ENCODE measurements at regions not wholly inside any gene's neighbourhood (a gene's known extent, or its start where the extent isn't known, plus 50 kb on each side); places are given as distances from the start of the nearest gene placed in this dataset.

GRCh38 chr11:28763151-28763550 is 655.0 kb downstream of the METTL15 start:
- H3K27me3 ChIP-seq (ENCODE audit: control insufficient read depth, insufficient read depth, low read length): no peaks in the 10 kb centered on the region
- peaks cover 16% of the 10 kb centered on the region for H3K4me1 ChIP-seq (ENCODE audit: control insufficient read depth, insufficient read depth, low read length)
- H3K27ac ChIP-seq (ENCODE audit: low read depth, low read length): no peak overlapping the region
- no peaks in the 10 kb centered on the region for H3K9me3 ChIP-seq (ENCODE audit: control insufficient read depth, insufficient read depth, low read length)
- H3K4me3 ChIP-seq (ENCODE audit: low read depth, low read length): no peak overlapping the region
- no peaks in the 10 kb centered on the region for H3K36me3 ChIP-seq (ENCODE audit: control insufficient read depth, insufficient read depth, low read length)
- no peak overlapping the region for H3K9ac ChIP-seq (ENCODE audit: low read depth, low read length)

GRCh38 chr11:28760676-28761390 is 652.6 kb downstream of the METTL15 start:
- H3K4me3 ChIP-seq (ENCODE audit: low read depth, low read length): no peak overlapping the region
- no peak overlapping the region for H3K27ac ChIP-seq (ENCODE audit: low read depth, low read length)
- no peaks in the 10 kb centered on the region for H3K27me3 ChIP-seq (ENCODE audit: control insufficient read depth, insufficient read depth, low read length)
- no peaks in the 10 kb centered on the region for H3K9me3 ChIP-seq (ENCODE audit: control insufficient read depth, insufficient read depth, low read length)
- H3K36me3 ChIP-seq (ENCODE audit: control insufficient read depth, insufficient read depth, low read length): no peaks in the 10 kb centered on the region
- peaks cover 16% of the 10 kb centered on the region for H3K4me1 ChIP-seq (ENCODE audit: control insufficient read depth, insufficient read depth, low read length)
- H3K9ac ChIP-seq (ENCODE audit: low read depth, low read length): no peak overlapping the region

- Histone ChIP-seq H3K4me3 (ENCODE audit: low read depth, low read length) (no peak overlapping the region), H3K36me3 (ENCODE audit: control insufficient read depth, insufficient read depth, low read length) (no peaks in the 10 kb centered on the region), H3K9ac (ENCODE audit: low read depth, low read length) (no peak overlapping the region), H3K27ac (ENCODE audit: low read depth, low read length) (no peak overlapping the region), H3K9me3 (ENCODE audit: control insufficient read depth, insufficient read depth, low read length) (no peaks in the 10 kb centered on the region), H3K27me3 (ENCODE audit: control insufficient read depth, insufficient read depth, low read length) (no peaks in the 10 kb centered on the region), H3K4me1 (ENCODE audit: control insufficient read depth, insufficient read depth, low read length) (peaks cover 16% of the 10 kb centered on the region)
Measured at GRCh38 chr11:28759311-28759710, 651.1 kb downstream of the METTL15 start.

GRCh38 chr11:28757725-28758515 is 649.7 kb downstream of the METTL15 start:
- Histone ChIP-seq H3K27ac (ENCODE audit: low read depth, low read length) (no peak overlapping the region), H3K4me3 (ENCODE audit: low read depth, low read length) (no peak overlapping the region), H3K4me1 (ENCODE audit: control insufficient read depth, insufficient read depth, low read length) (peaks cover 19% of the 10 kb centered on the region), H3K9ac (ENCODE audit: low read depth, low read length) (no peak overlapping the region), H3K9me3 (ENCODE audit: control insufficient read depth, insufficient read depth, low read length) (no peaks in the 10 kb centered on the region), H3K27me3 (ENCODE audit: control insufficient read depth, insufficient read depth, low read length) (no peaks in the 10 kb centered on the region), H3K36me3 (ENCODE audit: control insufficient read depth, insufficient read depth, low read length) (no peaks in the 10 kb centered on the region)

GRCh38 chr11:28756977-28757376 is 648.8 kb downstream of the METTL15 start:
- no peak overlapping the region for H3K4me3 ChIP-seq (ENCODE audit: low read depth, low read length)
- H3K9me3 ChIP-seq (ENCODE audit: control insufficient read depth, insufficient read depth, low read length): no peaks in the 10 kb centered on the region
- H3K4me1 ChIP-seq (ENCODE audit: control insufficient read depth, insufficient read depth, low read length): peaks cover 23% of the 10 kb centered on the region
- no peak overlapping the region for H3K9ac ChIP-seq (ENCODE audit: low read depth, low read length)
- no peaks in the 10 kb centered on the region for H3K27me3 ChIP-seq (ENCODE audit: control insufficient read depth, insufficient read depth, low read length)
- no peak overlapping the region for H3K27ac ChIP-seq (ENCODE audit: low read depth, low read length)
- H3K36me3 ChIP-seq (ENCODE audit: control insufficient read depth, insufficient read depth, low read length): no peaks in the 10 kb centered on the region

- Histone ChIP-seq H3K4me3 (ENCODE audit: low read depth, low read length) (no peak overlapping the region), H3K27me3 (ENCODE audit: control insufficient read depth, insufficient read depth, low read length) (no peaks in the 10 kb centered on the region), H3K36me3 (ENCODE audit: control insufficient read depth, insufficient read depth, low read length) (no peaks in the 10 kb centered on the region), H3K27ac (ENCODE audit: low read depth, low read length) (no peak overlapping the region), H3K4me1 (ENCODE audit: control insufficient read depth, insufficient read depth, low read length) (peaks cover 16% of the 10 kb centered on the region), H3K9me3 (ENCODE audit: control insufficient read depth, insufficient read depth, low read length) (no peaks in the 10 kb centered on the region), H3K9ac (ENCODE audit: low read depth, low read length) (no peak overlapping the region)
Measured at GRCh38 chr11:28743061-28743550, 634.9 kb downstream of the METTL15 start.

GRCh38 chr11:28739489-28740280 is 631.5 kb downstream of the METTL15 start:
- Histone ChIP-seq H3K27me3 (ENCODE audit: control insufficient read depth, insufficient read depth, low read length) (no peaks in the 10 kb centered on the region), H3K9me3 (ENCODE audit: control insufficient read depth, insufficient read depth, low read length) (no peaks in the 10 kb centered on the region), H3K9ac (ENCODE audit: low read depth, low read length) (no peak overlapping the region), H3K36me3 (ENCODE audit: control insufficient read depth, insufficient read depth, low read length) (no peaks in the 10 kb centered on the region), H3K4me1 (ENCODE audit: control insufficient read depth, insufficient read depth, low read length) (peaks cover 24% of the 10 kb centered on the region), H3K27ac (ENCODE audit: low read depth, low read length) (no peak overlapping the region), H3K4me3 (ENCODE audit: low read depth, low read length) (no peak overlapping the region)

- Histone ChIP-seq H3K27ac (ENCODE audit: low read depth, low read length) (no peak overlapping the region), H3K9ac (ENCODE audit: low read depth, low read length) (no peak overlapping the region), H3K9me3 (ENCODE audit: control insufficient read depth, insufficient read depth, low read length) (no peaks in the 10 kb centered on the region), H3K36me3 (ENCODE audit: control insufficient read depth, insufficient read depth, low read length) (no peaks in the 10 kb centered on the region), H3K4me3 (ENCODE audit: low read depth, low read length) (no peak overlapping the region), H3K4me1 (ENCODE audit: control insufficient read depth, insufficient read depth, low read length) (peaks cover 24% of the 10 kb centered on the region), H3K27me3 (ENCODE audit: control insufficient read depth, insufficient read depth, low read length) (no peaks in the 10 kb centered on the region)
Measured at GRCh38 chr11:28738549-28738948, 630.4 kb downstream of the METTL15 start.

GRCh38 chr11:28736256-28736655 is 628.1 kb downstream of the METTL15 start:
- H3K4me3 ChIP-seq (ENCODE audit: low read depth, low read length): no peak overlapping the region
- H3K27ac ChIP-seq (ENCODE audit: low read depth, low read length): no peak overlapping the region
- peaks cover 29% of the 10 kb centered on the region for H3K4me1 ChIP-seq (ENCODE audit: control insufficient read depth, insufficient read depth, low read length)
- H3K27me3 ChIP-seq (ENCODE audit: control insufficient read depth, insufficient read depth, low read length): no peaks in the 10 kb centered on the region
- H3K36me3 ChIP-seq (ENCODE audit: control insufficient read depth, insufficient read depth, low read length): no peaks in the 10 kb centered on the region
- H3K9ac ChIP-seq (ENCODE audit: low read depth, low read length): no peak overlapping the region
- no peaks in the 10 kb centered on the region for H3K9me3 ChIP-seq (ENCODE audit: control insufficient read depth, insufficient read depth, low read length)

GRCh38 chr11:28735511-28735910 is 627.3 kb downstream of the METTL15 start:
- H3K27me3 ChIP-seq (ENCODE audit: control insufficient read depth, insufficient read depth, low read length): no peaks in the 10 kb centered on the region
- H3K27ac ChIP-seq (ENCODE audit: low read depth, low read length): no peak overlapping the region
- no peaks in the 10 kb centered on the region for H3K9me3 ChIP-seq (ENCODE audit: control insufficient read depth, insufficient read depth, low read length)
- no peaks in the 10 kb centered on the region for H3K36me3 ChIP-seq (ENCODE audit: control insufficient read depth, insufficient read depth, low read length)
- peaks cover 36% of the 10 kb centered on the region for H3K4me1 ChIP-seq (ENCODE audit: control insufficient read depth, insufficient read depth, low read length)
- H3K4me3 ChIP-seq (ENCODE audit: low read depth, low read length): no peak overlapping the region
- no peak overlapping the region for H3K9ac ChIP-seq (ENCODE audit: low read depth, low read length)
